A549 (cell line): ENCODE measurements at regions not wholly inside any gene's neighbourhood (a gene's known extent, or its start where the extent isn't known, plus 50 kb on each side); places are given as distances from the start of the nearest gene placed in this dataset.

ENCODE experiments used
- ATAC-seq, 2 experiments: fragments of 200-7000 bp in 1 of 2; fragments of >200 bp in 1 of 2; cut with Nextera tagmentation in 1 of 2; cut with Tn5 transposase in 1 of 2; 3 replicates each; pipeline versions ENCODE4 v1.8.0 to v1.9.1; 2018 to 2020; ENCODE audit warnings: mild to moderate bottlenecking in 1 of 2, moderate library complexity in 1 of 2
- CTCF ChIA-PET: fragments of 300-600 bp; sonication (Branson Sonifier 250); formaldehyde crosslinking; extraction: SDS; loops from one replicate; lab custom pipeline; 2021; ENCODE audit warnings: antibody characterized with exemption, inconsistent platforms; lab: Yijun Ruan, JAX
- POLR2A ChIA-PET: fragments of 350-600 bp; formaldehyde crosslinking; extraction: SDS; loops from one replicate; lab custom pipeline; 2021; ENCODE audit warnings: antibody characterized with exemption, inconsistent platforms; lab: Yijun Ruan, JAX
- DNase-seq, 2 experiments: peaks; one replicate each; pipeline versions ENCODE4 v3.0.0 to v3.0.0-alpha.2; 2011 to 2016; ENCODE audit warnings: low read depth in 1 of 2, low spot score in 1 of 2
- FAIRE-seq: peaks from 2 replicates; lab custom pipeline; 2011; peaks lifted over from hg19 to GRCh38; lab: Jason Lieb, UNC
- H3K27ac ChIP-seq, 2 experiments: fragments of >200 bp; sonication (Bioruptor Twin); formaldehyde crosslinking; 3 replicates each; pipeline ENCODE4 v1.5.1; 2016 to 2017
- H3K4me1 ChIP-seq: fragments of >200 bp; sonication (Bioruptor Twin); formaldehyde crosslinking; 3 replicates; pipeline ENCODE4 v1.6.1; 2016
- H3K4me2 ChIP-seq: fragments of >200 bp; sonication (Bioruptor Twin); formaldehyde crosslinking; 3 replicates; pipeline ENCODE4 v1.6.1; 2016
- H3K4me3 ChIP-seq: fragments of >200 bp; sonication (Bioruptor Twin); formaldehyde crosslinking; 3 replicates; pipeline ENCODE4 v1.5.1; 2016
- H3K9me3 ChIP-seq: fragments of >200 bp; sonication (Bioruptor Twin); formaldehyde crosslinking; 3 replicates; pipeline ENCODE4 v1.6.1; 2016
- ATOH8 ChIP-seq: fragments of 250-450 bp; sonication (Bioruptor Pico); IDR thresholded peaks from 2 replicates; pipeline ENCODE4 v1.5.0; 2020; ENCODE audit warnings: low read depth, mild to moderate bottlenecking, moderate library complexity
- BHLHE40 ChIP-seq: IDR thresholded peaks from 2 replicates; pipeline ENCODE4 v1.6.1; 2012; ENCODE audit warnings: low read depth, low read length, inconsistent platforms
- CBX2 ChIP-seq: fragments of 200-600 bp; sonication (generic); IDR thresholded peaks from 2 replicates; pipeline ENCODE4 v1.6.1; 2016; ENCODE audit warnings: low read depth, mild to moderate bottlenecking, borderline replicate concordance
- CBX8 ChIP-seq: fragments of 200-600 bp; sonication (generic); IDR thresholded peaks from 2 replicates; pipeline ENCODE4 v1.6.1; 2016
- CEBPB ChIP-seq, 2 experiments: fragments of >200 bp in 1 of 2; sonication (Bioruptor Twin) in 1 of 2; formaldehyde crosslinking in 1 of 2; IDR thresholded peaks; 2 replicates each; pipeline ENCODE4 v1.6.1; 2012 to 2016
- EHMT2 ChIP-seq: fragments of 200-600 bp; sonication (generic); IDR thresholded peaks from 2 replicates; pipeline ENCODE4 v1.6.1; 2016; ENCODE audit warnings: antibody characterized with exemption, low read depth, mild to moderate bottlenecking, moderate library complexity
- ELK1 ChIP-seq: fragments of 150-350 bp; IDR thresholded peaks from 2 replicates; pipeline ENCODE4 v1.6.1; 2014; ENCODE audit warnings: low read depth, mild to moderate bottlenecking, low read length
- ESRRA ChIP-seq: fragments of 150-350 bp; IDR thresholded peaks from 2 replicates; pipeline ENCODE4 v1.6.1; 2014; ENCODE audit warnings: mild to moderate bottlenecking, low read length, borderline replicate concordance
- FOSB ChIP-seq: fragments of 250-450 bp; sonication (Bioruptor Pico); IDR thresholded peaks from 2 replicates; pipeline ENCODE4 v1.5.0; 2020; ENCODE audit warnings: mild to moderate bottlenecking, moderate library complexity
- FOXS1 ChIP-seq: fragments of 250-450 bp; sonication (Bioruptor Pico); IDR thresholded peaks from 2 replicates; pipeline ENCODE4 v1.5.0; 2020; ENCODE audit warnings: mild to moderate bottlenecking, moderate library complexity
- HDAC2 ChIP-seq: fragments of 200-600 bp; sonication (generic); IDR thresholded peaks from 2 replicates; pipeline ENCODE4 v1.6.1; 2016
- HEYL ChIP-seq: fragments of 250-450 bp; sonication (Bioruptor Pico); IDR thresholded peaks from 2 replicates; pipeline ENCODE4 v1.8.0; 2021; ENCODE audit warnings: mild to moderate bottlenecking, moderate library complexity
- JUN ChIP-seq, 2 experiments: fragments of >200 bp; sonication (Bioruptor Twin); formaldehyde crosslinking; IDR thresholded peaks; 2 replicates in 1 of 2; 3 replicates in 1 of 2; pipeline ENCODE4 v1.6.1; 2016 to 2017
- JUNB ChIP-seq: fragments of >200 bp; sonication (Bioruptor Twin); formaldehyde crosslinking; IDR thresholded peaks from 2 replicates; pipeline ENCODE4 v1.6.1; 2016
- MAFK ChIP-seq: fragments of 450-650 bp; IDR thresholded peaks from 2 replicates; pipeline ENCODE4 v1.6.1; 2014; ENCODE audit not compliant: partially characterized antibody
- RAD21 ChIP-seq, 2 experiments: fragments of >200 bp in 1 of 2; sonication (Bioruptor Twin) in 1 of 2; formaldehyde crosslinking in 1 of 2; IDR thresholded peaks in 1 of 2; conservative IDR thresholded peaks in 1 of 2; 2 replicates in 1 of 2; 3 replicates in 1 of 2; pipeline ENCODE4 v1.6.1; 2012 to 2018; ENCODE audit warnings: inconsistent platforms in 1 of 2
- RARB ChIP-seq: fragments of 250-450 bp; sonication (Bioruptor Pico); IDR thresholded peaks from 2 replicates; pipeline ENCODE4 v1.8.0; 2021; ENCODE audit warnings: mild to moderate bottlenecking, moderate library complexity
- RFX5 ChIP-seq: fragments of 450-650 bp; IDR thresholded peaks from 2 replicates; pipeline ENCODE4 v1.7.1; 2014; ENCODE audit warnings: antibody characterized with exemption, mild to moderate bottlenecking, moderate library complexity
- RNF2 ChIP-seq: fragments of 200-600 bp; sonication (generic); IDR thresholded peaks from 2 replicates; pipeline ENCODE4 v1.6.1; 2016; ENCODE audit warnings: low read depth, mild to moderate bottlenecking, antibody characterized with exemption, moderate library complexity, borderline replicate concordance
- SMC3 ChIP-seq: fragments of >200 bp; sonication (Bioruptor Twin); formaldehyde crosslinking; IDR thresholded peaks from 3 replicates; pipeline ENCODE4 v1.6.1; 2018; ENCODE audit warnings: inconsistent platforms
- TFCP2L1 ChIP-seq: fragments of 250-450 bp; sonication (Bioruptor Pico); IDR thresholded peaks from 2 replicates; pipeline ENCODE4 v1.5.0; 2021; ENCODE audit warnings: mild to moderate bottlenecking
- WGBS: methylation state at CpG from one replicate; pipeline ENCODE4 v1.1.6; 2017; ENCODE audit errors: missing lambda C conversion rate; 5-methylcytosine and 5-hydroxymethylcytosine counted together
- TF ChIP-seq, protein P1 (sequence below): IDR thresholded peaks from 2 replicates; pipeline ENCODE4 v1.6.1; 2012
- TF ChIP-seq, protein P2 (sequence below): fragments of 250-450 bp; sonication (Bioruptor Pico); IDR thresholded peaks from 2 replicates; pipeline ENCODE4 v1.5.0; 2021; ENCODE audit warnings: mild to moderate bottlenecking, moderate library complexity, borderline replicate concordance
- TF ChIP-seq, protein P3 (sequence below): IDR thresholded peaks from 2 replicates; pipeline ENCODE4 v1.6.1; 2012

- TF ChIP-seq ELK1 (no peak), CBX2 (no peak), BHLHE40 (no peak), SMC3 (no peak), FOSB (CRISPR knock-in tag) (no peak)
Observed at GRCh38 chr4:17376205-17376604, 135.7 kb downstream of the QDPR start (continued).

GRCh38 chr4:17373666-17374065, 138.2 kb downstream of the QDPR start:
- ChIA-PET POLR2A (no interaction called here), CTCF (no interaction called here)
- no peaks in the 10 kb centered on the region for H3K9me3 ChIP-seq
- WGBS = 0% methylated on average over 2 of the region's 2 CpGs
- H3K27ac ChIP-seq = no peak overlapping the region
- TF ChIP-seq HDAC2 = no peak
- TF ChIP-seq TFCP2L1 (CRISPR knock-in tag) = no peak
- TF ChIP-seq MAFK = no peak
- TF ChIP-seq JUN (IDR thresholded peaks at IDR 0.05) = no peak
- no peak for TF ChIP-seq CEBPB (IDR thresholded peaks at IDR 0.05)
- no peak for TF ChIP-seq ESRRA
- no peak for TF ChIP-seq ATOH8 (CRISPR knock-in tag)
- no peak for TF ChIP-seq RAD21 (conservative IDR thresholded peaks at IDR 0.05 in 1 of 2, IDR thresholded peaks at IDR 0.05 in 1 of 2)
- TF ChIP-seq ELK1 = no peak
- TF ChIP-seq CBX8 = no peak
- TF ChIP-seq SMC3 = no peak
- no peak for TF ChIP-seq JUNB
- TF ChIP-seq RNF2 = no peak
- TF ChIP-seq, protein P1, sequence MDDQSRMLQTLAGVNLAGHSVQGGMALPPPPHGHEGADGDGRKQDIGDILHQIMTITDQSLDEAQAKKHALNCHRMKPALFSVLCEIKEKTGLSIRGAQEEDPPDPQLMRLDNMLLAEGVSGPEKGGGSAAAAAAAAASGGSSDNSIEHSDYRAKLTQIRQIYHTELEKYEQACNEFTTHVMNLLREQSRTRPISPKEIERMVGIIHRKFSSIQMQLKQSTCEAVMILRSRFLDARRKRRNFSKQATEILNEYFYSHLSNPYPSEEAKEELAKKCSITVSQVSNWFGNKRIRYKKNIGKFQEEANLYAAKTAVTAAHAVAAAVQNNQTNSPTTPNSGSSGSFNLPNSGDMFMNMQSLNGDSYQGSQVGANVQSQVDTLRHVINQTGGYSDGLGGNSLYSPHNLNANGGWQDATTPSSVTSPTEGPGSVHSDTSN = no peak
- TF ChIP-seq, all 56 proteins: peak for 0
- DNase-seq (no peak), ATAC-seq (no peak), FAIRE-seq (no peak)
- H3K4me3 ChIP-seq = no peak overlapping the region
- no peaks in the 10 kb centered on the region for H3K4me1 ChIP-seq
- H3K4me2 ChIP-seq = no peak overlapping the region

GRCh38 chr4:17370818-17371217, 141.1 kb downstream of the QDPR start:
- DNase-seq = no peak
- no peak overlapping the region for H3K27ac ChIP-seq
- 0% methylated on average over 2 of the region's 2 CpGs for WGBS
- CTCF ChIA-PET = no interaction called here
- POLR2A ChIA-PET = no interaction called here
- H3K9me3 ChIP-seq = no peaks in the 10 kb centered on the region
- FAIRE-seq = no peak
- no peak for ATAC-seq
- H3K4me2 ChIP-seq = no peak overlapping the region
- TF ChIP-seq, protein P2, sequence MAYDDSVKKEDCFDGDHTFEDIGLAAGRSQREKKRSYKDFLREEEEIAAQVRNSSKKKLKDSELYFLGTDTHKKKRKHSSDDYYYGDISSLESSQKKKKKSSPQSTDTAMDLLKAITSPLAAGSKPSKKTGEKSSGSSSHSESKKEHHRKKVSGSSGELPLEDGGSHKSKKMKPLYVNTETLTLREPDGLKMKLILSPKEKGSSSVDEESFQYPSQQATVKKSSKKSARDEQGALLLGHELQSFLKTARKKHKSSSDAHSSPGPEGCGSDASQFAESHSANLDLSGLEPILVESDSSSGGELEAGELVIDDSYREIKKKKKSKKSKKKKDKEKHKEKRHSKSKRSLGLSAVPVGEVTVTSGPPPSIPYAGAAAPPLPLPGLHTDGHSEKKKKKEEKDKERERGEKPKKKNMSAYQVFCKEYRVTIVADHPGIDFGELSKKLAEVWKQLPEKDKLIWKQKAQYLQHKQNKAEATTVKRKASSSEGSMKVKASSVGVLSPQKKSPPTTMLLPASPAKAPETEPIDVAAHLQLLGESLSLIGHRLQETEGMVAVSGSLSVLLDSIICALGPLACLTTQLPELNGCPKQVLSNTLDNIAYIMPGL (CRISPR knock-in tag) = no peak
- TF ChIP-seq RFX5 (no peak), HEYL (CRISPR knock-in tag) (no peak), ESRRA (no peak), SMC3 (no peak), BHLHE40 (no peak), EHMT2 (no peak), RAD21 (conservative IDR thresholded peaks at IDR 0.05 in 1 of 2, IDR thresholded peaks at IDR 0.05 in 1 of 2) (no peak), CBX2 (no peak), FOXS1 (CRISPR knock-in tag) (no peak), RARB (CRISPR knock-in tag) (no peak)
- TF ChIP-seq, protein P3, sequence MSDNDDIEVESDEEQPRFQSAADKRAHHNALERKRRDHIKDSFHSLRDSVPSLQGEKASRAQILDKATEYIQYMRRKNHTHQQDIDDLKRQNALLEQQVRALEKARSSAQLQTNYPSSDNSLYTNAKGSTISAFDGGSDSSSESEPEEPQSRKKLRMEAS = no peak
- TF ChIP-seq, all 56 proteins: peak for 0
- no peaks in the 10 kb centered on the region for H3K4me1 ChIP-seq
- no peak overlapping the region for H3K4me3 ChIP-seq
